GM12892 (cell line): ENCODE measurements at regions not wholly inside any gene's neighbourhood (a gene's known extent, or its start where the extent isn't known, plus 50 kb on each side); places are given as distances from the start of the nearest gene placed in this dataset.
"Not testable (repeated sequence)": the region's sequence is repeated elsewhere in the genome, so short reads cannot be mapped to it uniquely, and the experiment has no call there.

Source experiments
- DNase-seq: peaks from one replicate; pipeline ENCODE4 v3.0.0; 2011; ENCODE audit not compliant: insufficient read length
- FAIRE-seq: peaks from 2 replicates; lab custom pipeline; 2011; peaks lifted over from hg19 to GRCh38; lab: Jason Lieb, UNC
- POLR2A ChIP-seq: IDR thresholded peaks from 2 replicates; pipeline ENCODE4 v1.6.1; 2011; ENCODE audit warnings: low read depth, low read length, control low read depth
- POLR2AphosphoS5 ChIP-seq: IDR thresholded peaks from 2 replicates; pipeline ENCODE4 v1.6.1; 2011; ENCODE audit warnings: low read depth, low read length, control low read depth
- TAF1 ChIP-seq: IDR thresholded peaks from 2 replicates; pipeline ENCODE4 v1.6.1; 2011; ENCODE audit warnings: low read depth, mild to moderate bottlenecking, control low read depth, low read length, borderline replicate concordance

- TF ChIP-seq TAF1 = no peak
- no peak for TF ChIP-seq POLR2AphosphoS5
- TF ChIP-seq POLR2A = no peak
- DNase-seq = no peak
- FAIRE-seq = no peak
These were observed 943.8 kb downstream of the NR2F1-AS1 start for GRCh38 chr5:92637247-92637646.

DNA sequence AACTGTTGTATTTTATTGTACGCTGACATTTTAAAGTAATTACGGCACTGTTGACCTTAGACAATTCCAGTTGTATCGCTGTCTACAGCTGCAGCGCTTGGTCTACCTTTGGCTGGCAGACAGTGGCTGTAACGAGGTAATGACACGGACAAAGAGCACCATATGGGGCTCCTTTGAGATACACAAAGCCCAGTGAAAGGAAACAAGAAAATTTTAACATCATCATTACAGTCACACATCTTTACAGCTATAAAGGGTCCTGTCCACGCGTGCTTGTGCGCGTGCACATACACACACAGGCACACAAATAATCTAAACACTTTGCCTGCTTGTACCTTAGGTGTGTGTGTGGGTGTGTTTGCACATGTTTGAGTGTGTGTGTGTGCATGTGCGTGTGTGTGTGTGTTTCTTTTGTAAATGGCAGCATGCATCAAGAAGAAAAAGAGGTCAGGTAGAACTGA is 946.0 kb downstream of the NR2F1-AS1 start:
- TF ChIP-seq POLR2AphosphoS5 (no peak), TAF1 (no peak), POLR2A (no peak)
- no peak for FAIRE-seq
- no peak for DNase-seq

- TF ChIP-seq TAF1 = no peak
- TF ChIP-seq POLR2A = no peak
- no peak for TF ChIP-seq POLR2AphosphoS5
- FAIRE-seq (no peak), DNase-seq (no peak)
These were observed 947.0 kb downstream of the NR2F1-AS1 start for GRCh38 chr5:92633875-92634487.

DNA sequence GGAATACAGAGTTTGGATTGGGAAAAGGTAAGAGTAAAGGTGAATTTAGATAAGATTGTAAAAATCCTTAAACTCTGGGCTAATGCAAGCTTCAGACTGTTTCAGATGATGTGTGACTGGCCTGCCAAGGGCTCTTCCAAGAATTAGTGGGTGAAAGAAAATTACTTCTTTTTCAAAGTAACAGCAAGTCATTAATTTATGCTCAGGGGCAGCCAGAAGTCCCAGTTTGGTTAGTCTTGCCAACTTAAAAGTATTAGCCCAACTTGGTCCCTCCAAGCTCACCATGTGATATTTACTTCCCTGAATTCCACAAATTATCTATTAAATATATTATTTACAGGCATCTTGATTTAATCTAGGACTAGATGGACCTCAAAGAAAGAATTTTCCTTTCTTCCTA is 947.8 kb downstream of the NR2F1-AS1 start:
- FAIRE-seq (no peak), DNase-seq (no peak)
- no peak for TF ChIP-seq TAF1
- no peak for TF ChIP-seq POLR2A
- no peak for TF ChIP-seq POLR2AphosphoS5

- DNase-seq, FAIRE-seq: not testable (repeated sequence)
These were observed 949.8 kb downstream of the NR2F1-AS1 start for GRCh38 chr5:92631237-92631701.

DNA sequence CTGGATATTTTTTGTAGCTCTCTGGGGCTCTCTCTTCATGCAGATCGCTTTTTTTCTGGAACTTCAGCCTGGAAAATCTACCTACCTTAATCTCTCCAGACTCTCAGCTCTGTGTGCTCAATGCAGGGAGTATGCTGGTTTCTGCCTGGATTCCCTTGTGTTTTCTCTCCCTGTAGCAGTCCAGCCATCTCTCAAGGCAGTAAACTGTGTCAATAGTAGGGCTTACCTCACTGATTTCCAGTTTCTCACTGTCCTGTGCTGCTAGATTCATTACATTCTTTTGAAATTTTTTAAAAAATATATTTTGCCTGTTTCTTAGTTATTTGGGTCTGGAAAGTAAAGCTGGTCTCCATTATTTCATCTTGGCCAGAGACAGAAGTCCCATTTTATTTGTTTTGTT is 951.4 kb downstream of the NR2F1-AS1 start:
- FAIRE-seq (no peak), DNase-seq (no peak)
- no peak for TF ChIP-seq POLR2AphosphoS5
- TF ChIP-seq TAF1 = no peak
- no peak for TF ChIP-seq POLR2A

- FAIRE-seq (no peak), DNase-seq (no peak)
- TF ChIP-seq TAF1 = no peak
- TF ChIP-seq POLR2A = no peak
- TF ChIP-seq POLR2AphosphoS5 = no peak
These were observed 952.0 kb downstream of the NR2F1-AS1 start for GRCh38 chr5:92629000-92629399.

- no peak for DNase-seq
- no peak for FAIRE-seq
- TF ChIP-seq POLR2AphosphoS5 (no peak), TAF1 (no peak), POLR2A (no peak)
These were observed 953.8 kb downstream of the NR2F1-AS1 start for GRCh38 chr5:92627186-92627585.

DNA sequence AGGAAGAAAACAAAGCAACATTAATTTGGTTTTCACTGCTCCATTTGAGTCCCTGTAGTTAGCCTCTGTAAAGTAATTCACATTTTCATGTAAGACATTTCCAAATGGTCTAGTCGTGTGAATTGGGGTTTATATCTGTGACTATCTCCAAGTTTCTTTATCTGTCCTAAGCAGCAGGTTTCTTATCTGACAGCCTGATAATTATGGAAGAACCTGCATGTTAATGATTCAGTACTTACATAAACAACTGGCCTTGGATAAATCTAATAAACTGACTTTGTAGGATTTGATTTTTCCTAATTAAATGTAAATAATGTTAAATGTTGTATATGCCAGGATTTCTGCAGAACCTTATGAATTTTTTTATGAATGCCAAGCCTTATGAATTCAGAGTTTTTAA is 964.9 kb downstream of the NR2F1-AS1 start:
- no peak for FAIRE-seq
- TF ChIP-seq POLR2AphosphoS5 (no peak), POLR2A (no peak)
- DNase-seq = no peak

GRCh38 chr5:92613546-92613945 is 967.5 kb downstream of the NR2F1-AS1 start:
- FAIRE-seq = no peak
- DNase-seq = no peak
- TF ChIP-seq TAF1 = no peak
- TF ChIP-seq POLR2AphosphoS5 = no peak
- TF ChIP-seq POLR2A = no peak

- FAIRE-seq, DNase-seq: not testable (repeated sequence)
These were observed 970.6 kb downstream of the NR2F1-AS1 start for GRCh38 chr5:92610435-92610834.

DNA sequence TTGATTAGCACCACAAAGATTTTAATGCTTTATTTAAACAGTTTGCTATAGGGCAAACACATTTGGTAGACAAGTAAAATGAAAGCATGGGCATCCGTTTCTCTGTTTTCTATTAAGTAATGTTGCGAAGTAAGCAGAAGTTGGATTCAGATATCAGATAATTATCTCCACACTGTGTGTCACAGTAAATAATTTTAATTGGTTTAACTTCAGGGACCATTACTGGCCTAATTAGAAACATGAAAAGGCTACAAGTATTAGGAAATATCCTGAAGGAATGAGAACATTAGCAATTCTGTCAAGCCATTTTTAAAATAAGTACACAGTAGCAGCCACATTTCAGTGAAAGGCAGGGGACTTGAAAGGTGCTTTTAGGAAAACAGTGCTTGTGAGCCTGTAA is 975.4 kb downstream of the NR2F1-AS1 start:
- TF ChIP-seq POLR2A (no peak), TAF1 (no peak), POLR2AphosphoS5 (no peak)
- no peak for DNase-seq
- no peak for FAIRE-seq

- DNase-seq (no peak), FAIRE-seq (no peak)
- TF ChIP-seq TAF1 (no peak), POLR2A (no peak), POLR2AphosphoS5 (no peak)
These were observed 981.7 kb downstream of the NR2F1-AS1 start for GRCh38 chr5:92599217-92599810.
